ENCODE measurements at regions not wholly inside any gene's neighbourhood (a gene's known extent, or its start where the extent isn't known, plus 50 kb on each side); places are given as distances from the start of the nearest gene placed in this dataset.

GRCh38 chr6:145564553-145564952, 170.8 kb downstream of the EPM2A start:
- no peak for TF ChIP-seq CTCF (conservative IDR thresholded peaks at IDR 0.05)
- no peak for TF ChIP-seq ZFX (IDR thresholded peaks at IDR 0.05)

Data from C4-2B (cell line).